Lung (tissue), 11 donors: ENCODE measurements at regions not wholly inside any gene's neighbourhood (a gene's known extent, or its start where the extent isn't known, plus 50 kb on each side); places are given as distances from the start of the nearest gene placed in this dataset.

Source experiments
- ATAC-seq: fragments of 200-7000 bp; cut with Tn5 transposase; one replicate; pipeline ENCODE4 v1.9.1; 2020; ENCODE audit warnings: moderate number of reproducible peaks; ENCODE audit not compliant: insufficient read depth, low FRiP score
- DNase-seq, 3 donors: peaks; one replicate each; pipeline ENCODE4 v3.0.0-alpha.2; 2013 to 2017
- H3K27ac ChIP-seq, 2 donors: one replicate each; pipeline ENCODE4 v1.5.1; 2013; ENCODE audit warnings: mild to moderate bottlenecking in 2 of 2, moderate library complexity in 2 of 2, control low read depth in 1 of 2, inconsistent platforms in 1 of 2, low read depth in 1 of 2, low read length in 1 of 2
- H3K27me3 ChIP-seq, 3 donors: one replicate each; pipeline ENCODE4 v1.5.1; 2013; ENCODE audit warnings: low read length in 2 of 3; ENCODE audit not compliant: control insufficient read depth in 3 of 3, insufficient read depth in 3 of 3
- H3K36me3 ChIP-seq, 4 donors: one replicate each; pipeline ENCODE4 v1.5.1; 2013; ENCODE audit warnings: low read length in 4 of 4, mild to moderate bottlenecking in 1 of 4, moderate library complexity in 1 of 4; ENCODE audit not compliant: control insufficient read depth in 4 of 4, insufficient read depth in 4 of 4
- H3K4me1 ChIP-seq, 5 donors: one replicate each; pipeline ENCODE4 v1.5.1; 2013; ENCODE audit warnings: low read length in 5 of 5, mild to moderate bottlenecking in 2 of 5, moderate library complexity in 1 of 5; ENCODE audit not compliant: control insufficient read depth in 5 of 5, insufficient read depth in 5 of 5
- H3K4me3 ChIP-seq: one replicate; pipeline ENCODE4 v1.5.1; 2013; ENCODE audit warnings: mild to moderate bottlenecking, control low read depth, moderate library complexity
- H3K9ac ChIP-seq, 2 donors: one replicate each; pipeline ENCODE4 v1.5.1; 2013; ENCODE audit warnings: low read length in 2 of 2, control low read depth in 1 of 2; ENCODE audit not compliant: insufficient read depth in 1 of 2
- H3K9me3 ChIP-seq, 4 donors: one replicate each; pipeline ENCODE4 v1.5.1; 2013; ENCODE audit warnings: low read length in 3 of 4, mild to moderate bottlenecking in 1 of 4, moderate library complexity in 1 of 4; ENCODE audit not compliant: control insufficient read depth in 4 of 4, insufficient read depth in 3 of 4
- WGBS, 2 donors: extraction: QIAGEN DNeasy Blood & Tissue Kit; methylation state at CpG; one replicate each; pipeline ENCODE4 v1.1.7; 2013; 5-methylcytosine and 5-hydroxymethylcytosine counted together
- TF ChIP-seq, protein P1 (sequence below): IDR thresholded peaks from 2 replicates; pipeline ENCODE4 v1.5.1; 2012; ENCODE audit warnings: mild to moderate bottlenecking; ENCODE audit errors: control extremely low read depth, extremely low read depth
- donor health status: control.
- donor health status: control.
- donor health status: Bipolar disorder and iron deficiency.
- donor health status: healthy.
- donor health status: DM: yes; HTN: yes; CAD: no.

DNA sequence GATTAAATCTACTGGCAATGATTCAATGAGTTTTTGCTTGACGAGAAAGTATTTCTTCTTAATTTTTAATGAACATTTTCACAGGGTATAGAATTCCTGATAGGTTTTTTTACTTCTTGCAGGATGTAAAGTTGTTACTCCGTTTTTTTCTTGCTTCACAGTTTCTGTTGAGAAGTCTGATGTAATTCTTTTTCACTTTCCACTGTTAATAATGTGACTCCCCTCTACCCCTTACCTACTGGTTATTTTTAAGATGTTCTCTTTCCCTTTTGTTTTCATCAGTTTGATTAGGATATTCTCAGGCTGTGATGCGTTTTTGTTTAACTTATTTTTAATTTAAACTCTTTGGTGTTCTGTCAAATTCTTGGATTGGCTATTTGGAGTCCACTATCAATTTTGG is 933.9 kb upstream of the PIK3C3 start:
- H3K4me1 ChIP-seq = no peaks in the 10 kb centered on the region
- no peaks in the 10 kb centered on the region for H3K36me3 ChIP-seq
- no peaks in the 10 kb centered on the region for H3K9me3 ChIP-seq
- H3K9ac ChIP-seq = no peak overlapping the region
- DNase-seq (no peak), ATAC-seq (no peak)
- H3K4me3 ChIP-seq = no peak overlapping the region
- H3K27ac ChIP-seq = no peak overlapping the region
- 77 to 78% methylated on average over 3 of the region's 3 CpGs for WGBS, 2 donors
- H3K27me3 ChIP-seq = no peaks in the 10 kb centered on the region
- TF ChIP-seq, protein P1, sequence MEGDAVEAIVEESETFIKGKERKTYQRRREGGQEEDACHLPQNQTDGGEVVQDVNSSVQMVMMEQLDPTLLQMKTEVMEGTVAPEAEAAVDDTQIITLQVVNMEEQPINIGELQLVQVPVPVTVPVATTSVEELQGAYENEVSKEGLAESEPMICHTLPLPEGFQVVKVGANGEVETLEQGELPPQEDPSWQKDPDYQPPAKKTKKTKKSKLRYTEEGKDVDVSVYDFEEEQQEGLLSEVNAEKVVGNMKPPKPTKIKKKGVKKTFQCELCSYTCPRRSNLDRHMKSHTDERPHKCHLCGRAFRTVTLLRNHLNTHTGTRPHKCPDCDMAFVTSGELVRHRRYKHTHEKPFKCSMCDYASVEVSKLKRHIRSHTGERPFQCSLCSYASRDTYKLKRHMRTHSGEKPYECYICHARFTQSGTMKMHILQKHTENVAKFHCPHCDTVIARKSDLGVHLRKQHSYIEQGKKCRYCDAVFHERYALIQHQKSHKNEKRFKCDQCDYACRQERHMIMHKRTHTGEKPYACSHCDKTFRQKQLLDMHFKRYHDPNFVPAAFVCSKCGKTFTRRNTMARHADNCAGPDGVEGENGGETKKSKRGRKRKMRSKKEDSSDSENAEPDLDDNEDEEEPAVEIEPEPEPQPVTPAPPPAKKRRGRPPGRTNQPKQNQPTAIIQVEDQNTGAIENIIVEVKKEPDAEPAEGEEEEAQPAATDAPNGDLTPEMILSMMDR = no peak

GRCh38 chr18:41012194-41012593 is 942.8 kb upstream of the PIK3C3 start:
- H3K4me1 ChIP-seq = peaks cover 0 to 2% (median 0%) of the 10 kb centered on the region in 5 donors
- WGBS, 2 donors = 91 to 92% methylated on average over 1 of the region's 1 CpG
- ATAC-seq (no peak), DNase-seq (peak in 1 of 3 donors; percentile 6)
- TF ChIP-seq, protein P1 = no peak
- H3K9ac ChIP-seq = no peak overlapping the region
- H3K9me3 ChIP-seq = peaks cover 0 to 4% (median 0%) of the 10 kb centered on the region in 4 donors
- no peaks in the 10 kb centered on the region for H3K27me3 ChIP-seq
- H3K27ac ChIP-seq = no peak overlapping the region
- H3K4me3 ChIP-seq = no peak overlapping the region
- H3K36me3 ChIP-seq = no peaks in the 10 kb centered on the region

- Histone ChIP-seq H3K4me1 (peaks cover 0 to 2% (median 0%) of the 10 kb centered on the region in 5 donors), H3K9me3 (peaks cover 0 to 4% (median 0%) of the 10 kb centered on the region in 4 donors), H3K4me3 (no peak overlapping the region), H3K9ac (no peak overlapping the region), H3K36me3 (no peaks in the 10 kb centered on the region), H3K27me3 (no peaks in the 10 kb centered on the region), H3K27ac (no peak overlapping the region)
- ATAC-seq (no peak), DNase-seq (no peak)
- TF ChIP-seq, protein P1 = no peak
- 89 to 90% methylated on average over 6 of the region's 6 CpGs for WGBS, 2 donors
These were observed 945.1 kb upstream of the PIK3C3 start for GRCh38 chr18:41009926-41010325.

- 70 to 76% methylated on average over 3 of the region's 3 CpGs for WGBS, 2 donors
- Histone ChIP-seq H3K4me1 (no peaks in the 10 kb centered on the region), H3K27me3 (no peaks in the 10 kb centered on the region), H3K36me3 (no peaks in the 10 kb centered on the region), H3K27ac (no peak overlapping the region), H3K9ac (no peak overlapping the region), H3K9me3 (no peaks in the 10 kb centered on the region), H3K4me3 (no peak overlapping the region)
- ATAC-seq (no peak), DNase-seq (peak in 1 of 3 donors; percentile 2)
- TF ChIP-seq, protein P1 = no peak
These were observed 950.7 kb upstream of the PIK3C3 start for GRCh38 chr18:41004324-41004723.
